B cell (primary cell): ENCODE measurements at regions not wholly inside any gene's neighbourhood (a gene's known extent, or its start where the extent isn't known, plus 50 kb on each side); places are given as distances from the start of the nearest gene placed in this dataset.

Experiments
- ATAC-seq: fragments of 200-7000 bp; cut with Tn5 transposase; one replicate; pipeline ENCODE4 v1.10.0; 2021; ENCODE audit warnings: low read depth, mild to moderate bottlenecking, moderate number of reproducible peaks, moderate library complexity
- CTCF ChIA-PET: fragments of 350-600 bp; sonication (Branson Sonifier 250); formaldehyde crosslinking; loops from one replicate; lab custom pipeline; 2021; ENCODE audit warnings: antibody characterized with exemption, inconsistent platforms; lab: Charles Lee
- POLR2A ChIA-PET: fragments of 350-600 bp; sonication (Branson Sonifier 250); formaldehyde crosslinking; loops from one replicate; lab custom pipeline; 2021; ENCODE audit warnings: antibody characterized with exemption; lab: Charles Lee
- DNase-seq: peaks from one replicate; pipeline ENCODE4 v3.0.0; 2013
- H2AFZ ChIP-seq: 2 replicates; pipeline ENCODE4 v1.6.1; 2012; ENCODE audit warnings: mild to moderate bottlenecking, low read depth, low read length; ENCODE audit not compliant: insufficient read depth, poor library complexity, severe bottlenecking
- H3K27ac ChIP-seq, 2 donors: 1 replicate in 1 of 2; 2 replicates in 1 of 2; pipeline ENCODE4 v1.5.1; 2012 to 2013; ENCODE audit warnings: low read length in 2 of 2, mild to moderate bottlenecking in 2 of 2, moderate library complexity in 1 of 2
- H3K27me3 ChIP-seq, 4 experiments: fragments of 200-600 bp in 1 of 4; sonication (generic) in 1 of 4; replicated peaks in 1 of 4; 1 replicate in 2 of 4; 2 replicates in 2 of 4; pipeline versions ENCODE4 v1.6.1 to v1.7.0; 2013 to 2016; ENCODE audit warnings: low read length in 3 of 4, mild to moderate bottlenecking in 2 of 4, mixed read lengths in 1 of 4, moderate library complexity in 1 of 4; ENCODE audit not compliant: insufficient read depth in 4 of 4, control insufficient read depth in 3 of 4; ENCODE audit errors: control extremely low read depth in 1 of 4
- H3K36me3 ChIP-seq, 2 experiments: replicated peaks in 1 of 2; 1 replicate in 1 of 2; 2 replicates in 1 of 2; pipeline versions ENCODE4 v1.6.1 to v1.7.1; 2013; ENCODE audit warnings: low read length in 1 of 2; ENCODE audit not compliant: insufficient read depth in 2 of 2, control insufficient read depth in 1 of 2; ENCODE audit errors: control extremely low read depth in 1 of 2, extremely low read depth in 1 of 2
- H3K4me1 ChIP-seq, 2 donors: fragments of 200-600 bp in 1 of 2; sonication (generic) in 1 of 2; 1 replicate in 1 of 2; 2 replicates in 1 of 2; pipeline versions ENCODE4 v1.5.1 to v1.6.1; 2013 to 2017; ENCODE audit warnings: low read length in 2 of 2; ENCODE audit not compliant: control insufficient read depth in 2 of 2, insufficient read depth in 2 of 2
- H3K4me2 ChIP-seq: replicated peaks from 2 replicates; pipeline ENCODE3; 2012; ENCODE audit warnings: mild to moderate bottlenecking, low read depth, low read length; ENCODE audit not compliant: poor library complexity, severe bottlenecking
- H3K4me3 ChIP-seq, 5 experiments: fragments of 200-600 bp in 1 of 5; sonication (generic) in 1 of 5; 1 replicate in 3 of 5; 2 replicates in 2 of 5; pipeline versions ENCODE4 v1.5.1 to v1.7.0; 2011 to 2016; ENCODE audit warnings: low read length in 4 of 5, mild to moderate bottlenecking in 4 of 5, low read depth in 2 of 5, control low read depth in 1 of 5, moderate library complexity in 1 of 5; ENCODE audit not compliant: insufficient read depth in 1 of 5; ENCODE audit errors: control extremely low read depth in 1 of 5, extremely low read depth in 1 of 5
- H3K79me2 ChIP-seq: fragments of 200-600 bp; sonication (generic); one replicate; pipeline ENCODE4 v1.6.0; 2016; ENCODE audit warnings: low read length; ENCODE audit not compliant: control insufficient read depth, insufficient read depth
- H3K9ac ChIP-seq: fragments of 200-600 bp; sonication (generic); 2 replicates; pipeline ENCODE4 v1.6.1; 2017; ENCODE audit warnings: mild to moderate bottlenecking, low read length, moderate library complexity
- H3K9me3 ChIP-seq, 3 donors: one replicate each; pipeline versions ENCODE4 v1.6.1 to v1.7.1; 2013; ENCODE audit warnings: low read length in 2 of 3; ENCODE audit not compliant: control insufficient read depth in 2 of 3, insufficient read depth in 1 of 3; ENCODE audit errors: control extremely low read depth in 1 of 3
- H4K20me1 ChIP-seq: 2 replicates; pipeline ENCODE4 v1.6.0; 2012; ENCODE audit warnings: mild to moderate bottlenecking, low read length; ENCODE audit not compliant: insufficient read depth, control insufficient read depth, poor library complexity, severe bottlenecking
- H3K27ac Mint-ChIP-seq: one replicate; pipeline ENCODE4 v1.8.0; 2021; ENCODE audit warnings: mixed read lengths
- H3K27me3 Mint-ChIP-seq: one replicate; pipeline ENCODE4 v1.8.0; 2021; ENCODE audit warnings: mixed read lengths
- H3K4me1 Mint-ChIP-seq: one replicate; pipeline ENCODE4 v1.8.0; 2021; ENCODE audit warnings: mixed read lengths
- H3K4me3 Mint-ChIP-seq: one replicate; pipeline ENCODE4 v1.8.0; 2021; ENCODE audit warnings: mixed read lengths
- H3K9me3 Mint-ChIP-seq: one replicate; pipeline ENCODE4 v1.8.0; 2022; ENCODE audit warnings: mixed read lengths; ENCODE audit not compliant: insufficient read depth
- CTCF ChIP-seq: fragments of 200-600 bp; IDR thresholded peaks from one replicate; pipeline ENCODE4 v1.8.0; 2022; ENCODE audit warnings: antibody characterized with exemption, mild to moderate bottlenecking
- EZH2 ChIP-seq: IDR thresholded peaks from 2 replicates; pipeline ENCODE4 v1.6.1; 2012; ENCODE audit warnings: borderline replicate concordance, low read depth, mild to moderate bottlenecking, moderate library complexity, low read length; ENCODE audit not compliant: insufficient read depth, poor library complexity, severe bottlenecking
- WGBS: methylation state at CpG from one replicate; pipeline ENCODE4 v1.1.5; 2013; ENCODE audit warnings: missing lambda C conversion rate; ENCODE audit not compliant: insufficient coverage; 5-methylcytosine and 5-hydroxymethylcytosine counted together
- intact Hi-C: fragments of 100-400 bp; cut with micrococcal nuclease; formaldehyde crosslinking; loops from one replicate; pipeline ENCODE4 v1.10.0; 2022

- no peak overlapping the region for H3K4me3 ChIP-seq
- H3K9me3 Mint-ChIP-seq: no peaks in the 10 kb centered on the region
- ChIA-PET POLR2A (no interaction called here), CTCF (no interaction called here)
- H3K9ac ChIP-seq: no peak overlapping the region
- H2AFZ ChIP-seq: no peak overlapping the region
- TF ChIP-seq CTCF (no peak), EZH2 (no peak)
- H3K79me2 ChIP-seq: no peaks in the 10 kb centered on the region
- ATAC-seq (no peak), DNase-seq (no peak)
- no peak overlapping the region for H3K4me2 ChIP-seq
- peaks cover 2% of the 10 kb centered on the region for H3K4me1 Mint-ChIP-seq
- peaks cover 4% of the 10 kb centered on the region for H3K27me3 Mint-ChIP-seq
- peaks cover 0 to 4% of the 10 kb centered on the region in 2 donors for H3K4me1 ChIP-seq
- no peak overlapping the region for H3K4me3 Mint-ChIP-seq
- H3K9me3 ChIP-seq: no peaks in the 10 kb centered on the region
- no peak overlapping the region for H3K27ac Mint-ChIP-seq
- WGBS: 81% methylated on average over 2 of the region's 5 CpGs
- no peak overlapping the region for H3K27ac ChIP-seq
- no peaks in the 10 kb centered on the region for H3K27me3 ChIP-seq
- no peaks in the 10 kb centered on the region for H4K20me1 ChIP-seq
- no peaks in the 10 kb centered on the region for H3K36me3 ChIP-seq
- intact Hi-C loops: no loop called here
Measured at GRCh38 chrX:68895778-68896177, 67.0 kb downstream of the EFNB1 start.

GRCh38 chrX:68895341-68895755, 66.5 kb downstream of the EFNB1 start:
- Histone ChIP-seq H3K79me2 (no peaks in the 10 kb centered on the region), H3K27me3 (no peaks in the 10 kb centered on the region), H3K36me3 (no peaks in the 10 kb centered on the region), H2AFZ (peak overlapping the region; percentile 69), H3K9me3 (no peaks in the 10 kb centered on the region), H3K27ac (no peak overlapping the region), H3K9ac (peak overlapping the region; percentile 43), H4K20me1 (no peaks in the 10 kb centered on the region), H3K4me1 (peaks cover 0 to 4% of the 10 kb centered on the region in 2 donors), H3K4me2 (peak overlapping the region; percentile 66), H3K4me3 (no peak overlapping the region)
- POLR2A ChIA-PET: no interaction called here
- intact Hi-C loops: no loop called here
- DNase-seq (no peak), ATAC-seq (no peak)
- TF ChIP-seq EZH2 (no peak), CTCF (no peak)
- CTCF ChIA-PET: no interaction called here
- Mint-ChIP-seq H3K27ac (no peak overlapping the region), H3K4me1 (peaks cover 2% of the 10 kb centered on the region), H3K4me3 (peak overlapping the region; percentile 26), H3K27me3 (peaks cover 4% of the 10 kb centered on the region), H3K9me3 (no peaks in the 10 kb centered on the region)
- WGBS: 22% methylated on average over 1 of the region's 4 CpGs
